Liver (tissue), 8 donors: ENCODE measurements at regions not wholly inside any gene's neighbourhood (a gene's known extent, or its start where the extent isn't known, plus 50 kb on each side); places are given as distances from the start of the nearest gene placed in this dataset.

Experiments
- DNase-seq: peaks from one replicate; pipeline ENCODE4 v3.0.0-alpha.2; 2017; ENCODE audit warnings: low spot score
- H3K27ac ChIP-seq, 2 donors: one replicate each; pipeline ENCODE4 v1.7.0; 2013; ENCODE audit warnings: inconsistent platforms in 2 of 2, low read length in 2 of 2, control low read depth in 1 of 2, low read depth in 1 of 2, mild to moderate bottlenecking in 1 of 2
- H3K27me3 ChIP-seq, 4 donors: one replicate each; pipeline versions ENCODE4 v1.6.1 to v1.7.0; 2013; ENCODE audit warnings: low read length in 3 of 4, inconsistent platforms in 1 of 4, mild to moderate bottlenecking in 1 of 4, moderate library complexity in 1 of 4; ENCODE audit not compliant: control insufficient read depth in 4 of 4, insufficient read depth in 4 of 4
- H3K36me3 ChIP-seq, 4 donors: one replicate each; pipeline versions ENCODE4 v1.6.1 to v1.7.0; 2013; ENCODE audit warnings: low read length in 3 of 4, mild to moderate bottlenecking in 3 of 4, low read depth in 1 of 4, moderate library complexity in 1 of 4; ENCODE audit not compliant: control insufficient read depth in 4 of 4, insufficient read depth in 3 of 4
- H3K4me1 ChIP-seq, 4 donors: one replicate each; pipeline versions ENCODE4 v1.6.1 to v1.7.0; 2013; ENCODE audit warnings: low read length in 3 of 4, mild to moderate bottlenecking in 3 of 4, moderate library complexity in 1 of 4; ENCODE audit not compliant: control insufficient read depth in 4 of 4, insufficient read depth in 4 of 4
- H3K4me3 ChIP-seq, 3 donors: one replicate each; pipeline versions ENCODE4 v1.6.1 to v1.7.0; 2013; ENCODE audit warnings: low read length in 3 of 3, control low read depth in 1 of 3, low read depth in 1 of 3, mild to moderate bottlenecking in 1 of 3
- H3K9ac ChIP-seq, 2 donors: one replicate each; pipeline ENCODE4 v1.7.0; 2013; ENCODE audit warnings: low read length in 2 of 2, mild to moderate bottlenecking in 2 of 2, moderate library complexity in 2 of 2, control low read depth in 1 of 2, low read depth in 1 of 2
- H3K9me3 ChIP-seq, 4 donors: one replicate each; pipeline versions ENCODE4 v1.6.1 to v1.7.0; 2013; ENCODE audit warnings: low read length in 3 of 4; ENCODE audit not compliant: control insufficient read depth in 4 of 4
- ATF3 ChIP-seq: IDR thresholded peaks from 2 replicates; pipeline ENCODE4 v1.6.1; 2016; ENCODE audit warnings: antibody characterized with exemption
- CTCF ChIP-seq: fragments of 150-350 bp; IDR thresholded peaks from 2 replicates; pipeline ENCODE4 v1.5.1; 2017; ENCODE audit warnings: improper control_type of control experiment, low read depth, low read length; ENCODE audit not compliant: missing input control
- FOXA1 ChIP-seq: IDR thresholded peaks from 2 replicates; pipeline ENCODE4 v1.6.1; 2016; ENCODE audit warnings: antibody characterized with exemption
- FOXA2 ChIP-seq: IDR thresholded peaks from 2 replicates; pipeline ENCODE4 v1.6.1; 2016; ENCODE audit warnings: antibody characterized with exemption
- GABPA ChIP-seq, 2 donors: IDR thresholded peaks in 1 of 2; conservative IDR thresholded peaks in 1 of 2; 2 replicates each; pipeline ENCODE4 v1.6.1; 2016; ENCODE audit warnings: antibody characterized with exemption in 2 of 2, mild to moderate bottlenecking in 1 of 2, moderate library complexity in 1 of 2
- HNF4A ChIP-seq, 2 donors: conservative IDR thresholded peaks; 2 replicates each; pipeline ENCODE4 v1.6.1; 2016; ENCODE audit warnings: antibody characterized with exemption in 2 of 2, mild to moderate bottlenecking in 2 of 2
- JUND ChIP-seq, 2 donors: IDR thresholded peaks; 2 replicates each; pipeline ENCODE4 v1.6.1; 2016; ENCODE audit warnings: antibody characterized with exemption in 2 of 2
- MAX ChIP-seq: IDR thresholded peaks from 2 replicates; pipeline ENCODE4 v1.6.1; 2016; ENCODE audit warnings: antibody characterized with exemption
- NR2F2 ChIP-seq: IDR thresholded peaks from 2 replicates; pipeline ENCODE4 v1.6.1; 2016; ENCODE audit warnings: antibody characterized with exemption
- RAD21 ChIP-seq, 2 donors: IDR thresholded peaks; 2 replicates each; pipeline ENCODE4 v1.6.1; 2016; ENCODE audit warnings: antibody characterized with exemption in 2 of 2, mild to moderate bottlenecking in 2 of 2
- REST ChIP-seq: IDR thresholded peaks from 2 replicates; pipeline ENCODE4 v1.6.1; 2016; ENCODE audit warnings: antibody characterized with exemption, mild to moderate bottlenecking
- RXRA ChIP-seq, 2 donors: IDR thresholded peaks; 2 replicates each; pipeline ENCODE4 v1.6.1; 2017 to 2018; ENCODE audit warnings: antibody characterized with exemption in 2 of 2, mild to moderate bottlenecking in 1 of 2
- SP1 ChIP-seq: IDR thresholded peaks from 2 replicates; pipeline ENCODE4 v1.6.1; 2018; ENCODE audit warnings: antibody characterized with exemption, mild to moderate bottlenecking
- TAF1 ChIP-seq: conservative IDR thresholded peaks from 2 replicates; pipeline ENCODE4 v1.6.1; 2016; ENCODE audit warnings: antibody characterized with exemption, mild to moderate bottlenecking
- YY1 ChIP-seq: IDR thresholded peaks from 2 replicates; pipeline ENCODE4 v1.6.1; 2016; ENCODE audit warnings: antibody characterized with exemption, mild to moderate bottlenecking
- ZBTB33 ChIP-seq: IDR thresholded peaks from 2 replicates; pipeline ENCODE4 v1.6.1; 2016; ENCODE audit warnings: antibody characterized with exemption
- WGBS: extraction: QIAGEN DNeasy Blood & Tissue Kit; methylation state at CpG from one replicate; pipeline ENCODE4 v1.1.7; 2013; 5-methylcytosine and 5-hydroxymethylcytosine counted together
- donor health status: healthy.
- donor health status: healthy.
- donor health status: healthy.
- donor health status: healthy.
- donor health status: healthy.

- Histone ChIP-seq H3K27ac (peak overlapping the region; percentile 44 to 52), H3K9me3 (no peaks in the 10 kb centered on the region), H3K4me3 (no peak overlapping the region), H3K36me3 (no peaks in the 10 kb centered on the region), H3K4me1 (peaks cover 12 to 52% (median 40%) of the 10 kb centered on the region in 4 donors), H3K9ac (peak overlapping the region in 1 of 2 donors; percentile 36), H3K27me3 (no peaks in the 10 kb centered on the region)
- TF ChIP-seq YY1, result no peak
- TF ChIP-seq RXRA (IDR thresholded peaks at IDR 0.05), result no peak
- TF ChIP-seq MAX, result no peak
- TF ChIP-seq REST, result no peak
- no peak for TF ChIP-seq ZBTB33
- no peak for TF ChIP-seq ATF3
- no peak for TF ChIP-seq GABPA (IDR thresholded peaks at IDR 0.05 in 1 of 2, conservative IDR thresholded peaks at IDR 0.05 in 1 of 2)
- no peak for TF ChIP-seq SP1
- no peak for TF ChIP-seq FOXA1
- DNase-seq, result no peak
- 56% methylated on average over 2 of the region's 2 CpGs for WGBS
Measured at GRCh38 chr6:16822529-16822928, 61.3 kb upstream of the ATXN1 start.

GRCh38 chr6:16821834-16822264, 60.6 kb upstream of the ATXN1 start:
- H3K36me3 ChIP-seq, result no peaks in the 10 kb centered on the region
- no peaks in the 10 kb centered on the region for H3K9me3 ChIP-seq
- no peak overlapping the region for H3K4me3 ChIP-seq
- no peaks in the 10 kb centered on the region for H3K27me3 ChIP-seq
- H3K9ac ChIP-seq, result no peak overlapping the region
- peak overlapping the region; percentile 52 to 72 for H3K27ac ChIP-seq
- peaks cover 12 to 52% (median 40%) of the 10 kb centered on the region in 4 donors for H3K4me1 ChIP-seq
- peak; percentile 65 for DNase-seq
- WGBS, result 35% methylated on average over 5 of the region's 5 CpGs
- peak; percentile 100 for TF ChIP-seq RXRA (IDR thresholded peaks at IDR 0.05)
- TF ChIP-seq ZBTB33, result peak; percentile 97
- peak; percentile 95 for TF ChIP-seq NR2F2
- peak; percentile 74 for TF ChIP-seq FOXA2
- TF ChIP-seq RAD21 (IDR thresholded peaks at IDR 0.05), result peak; percentile 57 to 67
- peak; percentile 79 for TF ChIP-seq REST
- TF ChIP-seq TAF1, result peak; percentile 11
- peak in 1 of 2 donors; percentile 53 for TF ChIP-seq GABPA (IDR thresholded peaks at IDR 0.05 in 1 of 2, conservative IDR thresholded peaks at IDR 0.05 in 1 of 2)
- peak; percentile 100 for TF ChIP-seq SP1
- peak; percentile 95 for TF ChIP-seq MAX
- peak; percentile 84 for TF ChIP-seq YY1
- peak; percentile 93 for TF ChIP-seq JUND (IDR thresholded peaks at IDR 0.05)
- peak; percentile 99 to 100 for TF ChIP-seq HNF4A (conservative IDR thresholded peaks at IDR 0.05)
- TF ChIP-seq FOXA1, result peak; percentile 59
- peak; percentile 90 for TF ChIP-seq ATF3
- TF ChIP-seq CTCF, result no peak
